NCI-H460 (cell line): ENCODE measurements at regions not wholly inside any gene's neighbourhood (a gene's known extent, or its start where the extent isn't known, plus 50 kb on each side); places are given as distances from the start of the nearest gene placed in this dataset.

Experiments used
- DNase-seq: peaks from one replicate; pipeline ENCODE4 v3.0.0-alpha.2; 2016; ENCODE audit warnings: low read depth; ENCODE audit errors: extremely low read depth
- small RNA-seq, 2 experiments: library from RNA; depleted of rRNA; stranded (forward); fragments of <200 nt; gene quantifications; one replicate each; pipeline ENCODE3, GENCODE V24; 2014

DNA sequence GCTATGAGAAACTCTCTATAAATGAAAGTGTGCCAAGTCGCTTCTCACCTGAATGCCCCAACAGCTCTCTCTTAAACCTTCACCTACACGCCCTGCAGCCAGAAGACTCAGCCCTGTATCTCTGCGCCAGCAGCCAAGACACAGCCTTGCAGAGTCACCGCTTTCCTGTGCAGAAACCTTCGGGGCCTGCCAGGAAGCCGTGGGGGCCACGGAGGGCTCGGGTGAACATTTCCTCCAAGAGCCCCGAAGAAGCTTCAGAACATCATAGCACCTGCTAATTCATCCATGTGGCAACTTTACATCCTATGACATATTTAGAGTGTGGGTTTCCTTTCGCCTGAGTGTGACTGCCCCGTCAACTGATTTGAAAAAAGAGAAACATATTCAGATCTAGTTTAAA, 55.7 kb upstream of the PRSS58 start:
- no peak for DNase-seq

DNA sequence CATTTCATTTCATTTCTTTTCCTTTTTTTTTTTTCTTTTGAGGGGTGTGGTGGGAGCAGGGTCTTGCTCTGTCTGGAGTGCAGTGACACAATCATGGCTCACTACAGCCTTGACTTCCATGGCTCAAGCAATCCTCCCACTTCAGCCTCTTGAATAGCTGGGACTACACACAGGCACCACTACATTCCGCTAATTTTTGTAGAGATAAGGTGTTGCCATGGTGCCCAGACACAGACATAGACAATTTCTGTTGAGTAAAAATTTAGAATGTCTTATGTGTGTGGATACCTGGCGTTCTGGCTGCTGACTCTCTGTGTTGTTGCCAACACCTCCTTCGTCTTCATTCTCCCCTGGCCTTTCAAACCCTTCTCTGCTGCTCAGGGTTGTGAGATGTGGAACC, 54.0 kb upstream of the PRSS58 start:
- no peak for DNase-seq

DNA sequence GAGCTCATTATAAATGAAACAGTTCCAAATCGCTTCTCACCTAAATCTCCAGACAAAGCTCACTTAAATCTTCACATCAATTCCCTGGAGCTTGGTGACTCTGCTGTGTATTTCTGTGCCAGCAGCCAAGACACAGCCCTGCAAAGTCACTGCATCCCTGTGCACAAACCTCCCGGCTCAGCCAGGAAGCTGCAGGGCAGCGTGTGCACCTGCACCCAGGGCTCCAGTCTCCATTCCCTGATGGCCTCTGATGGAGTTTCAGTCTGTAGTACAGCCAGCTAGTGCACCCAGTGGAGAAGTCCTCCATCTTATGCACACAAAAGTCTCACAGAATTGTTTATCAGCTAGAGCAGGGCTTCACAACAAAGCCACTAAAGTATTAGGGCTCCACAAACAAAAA, 51.1 kb upstream of the PRSS58 start:
- DNase-seq, result no peak

DNA sequence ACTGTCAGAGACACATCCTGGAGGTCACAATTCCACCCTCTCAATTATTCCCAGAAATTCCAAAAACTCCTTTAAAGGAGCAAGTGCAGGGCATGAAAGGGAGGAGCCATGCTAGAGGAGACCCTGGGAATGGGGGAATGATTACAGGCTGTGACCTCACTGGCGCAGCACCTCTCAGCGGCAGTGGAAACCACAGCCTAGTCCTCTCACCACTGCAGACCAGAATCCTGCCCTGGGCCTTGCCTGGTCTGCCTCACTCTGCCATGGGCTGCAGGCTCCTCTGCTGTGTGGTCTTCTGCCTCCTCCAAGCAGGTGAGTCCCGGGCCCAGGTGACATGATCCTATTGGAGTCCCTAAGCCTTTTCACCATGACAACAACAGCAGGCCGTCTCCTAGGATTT, 50.5 kb upstream of the PRSS58 start:
- no peak for DNase-seq

Small RNA genes lying in the stretch of these regions (small RNA-seq; reads per million reads assigned to genes)
- 0 reads per million in 2 experiments for gene TRBV5-2
- 0 reads per million in 2 experiments for gene TRBV8-1
- 0 reads per million in 2 experiments for gene TRBV8-2
